ENCODE measurements at regions not wholly inside any gene's neighbourhood (a gene's known extent, or its start where the extent isn't known, plus 50 kb on each side); places are given as distances from the start of the nearest gene placed in this dataset.

- no peak for TF ChIP-seq POLR2AphosphoS5 (IDR thresholded peaks at IDR 0.05; ENCODE audit: low read depth, low read length)
- no peak for TF ChIP-seq TAF1 (IDR thresholded peaks at IDR 0.05; ENCODE audit: borderline replicate concordance, low read depth, low read length)
These were observed 1307.6 kb upstream of the GOT2 start for GRCh38 chr16:60041671-60042070.

Measured in GM12892 (cell line).